ENCODE measurements at regions not wholly inside any gene's neighbourhood (a gene's known extent, or its start where the extent isn't known, plus 50 kb on each side); places are given as distances from the start of the nearest gene placed in this dataset.

GRCh38 chr5:129174480-129174879, 79.9 kb downstream of the ISOC1 start:
- TF ChIP-seq FOXA1 (IDR thresholded peaks at IDR 0.05) = no peak
- no peak for TF ChIP-seq PKNOX1 (IDR thresholded peaks at IDR 0.05)
- no peak for TF ChIP-seq NFRKB (IDR thresholded peaks at IDR 0.05)
- TF ChIP-seq FOXM1 (IDR thresholded peaks at IDR 0.05; ENCODE audit: borderline replicate concordance) = no peak
- TF ChIP-seq TARDBP (IDR thresholded peaks at IDR 0.05) = no peak
- no peak for TF ChIP-seq ELF4 (IDR thresholded peaks at IDR 0.05)
- TF ChIP-seq CTBP1 (IDR thresholded peaks at IDR 0.05; ENCODE audit: borderline replicate concordance) = no peak
- TF ChIP-seq LEF1 (IDR thresholded peaks at IDR 0.05; ENCODE audit: borderline replicate concordance) = no peak
- TF ChIP-seq BHLHE40 (IDR thresholded peaks at IDR 0.05; ENCODE audit: borderline replicate concordance) = no peak
- no peak for TF ChIP-seq L3MBTL2 (conservative IDR thresholded peaks at IDR 0.05)
- TF ChIP-seq ARNT (IDR thresholded peaks at IDR 0.05) = no peak
